Gastrocnemius medialis (tissue), 4 donors: ENCODE measurements at regions not wholly inside any gene's neighbourhood (a gene's known extent, or its start where the extent isn't known, plus 50 kb on each side); places are given as distances from the start of the nearest gene placed in this dataset.
"Not testable (repeated sequence)": the region's sequence is repeated elsewhere in the genome, so short reads cannot be mapped to it uniquely, and the experiment has no call there.

Source experiments
- ATAC-seq, 2 donors: fragments of 150-250 bp; one replicate each; pipeline ENCODE4 v1.9.1; 2016
- DNase-seq, 2 donors: peaks; one replicate each; pipeline ENCODE4 v3.0.0-alpha.2; 2019
- H3K27ac ChIP-seq, 4 donors: fragments of 200-600 bp; sonication (generic); 1 replicate in 1 of 4; 2 replicates in 3 of 4; pipeline ENCODE4 v1.5.1; 2016 to 2018; ENCODE audit warnings: mild to moderate bottlenecking in 2 of 4, moderate library complexity in 1 of 4
- H3K27me3 ChIP-seq, 3 donors: fragments of 200-600 bp; sonication (generic) in 2 of 3; 1 replicate in 1 of 3; 2 replicates in 2 of 3; pipeline versions ENCODE4 v1.5.1 to v1.6.0; 2016 to 2019; ENCODE audit warnings: mild to moderate bottlenecking in 1 of 3, moderate library complexity in 1 of 3
- H3K36me3 ChIP-seq, 2 donors: fragments of 200-600 bp; sonication (generic) in 1 of 2; one replicate each; pipeline ENCODE4 v1.5.1; 2017 to 2018
- H3K4me1 ChIP-seq, 2 donors: fragments of 200-600 bp; sonication (generic) in 1 of 2; one replicate each; pipeline ENCODE4 v1.5.1; 2016 to 2017; ENCODE audit warnings: mild to moderate bottlenecking in 2 of 2
- H3K4me3 ChIP-seq, 4 donors: fragments of 200-600 bp; sonication (generic) in 3 of 4; 1 replicate in 1 of 4; 2 replicates in 3 of 4; pipeline ENCODE4 v1.5.1; 2016 to 2019; ENCODE audit warnings: mild to moderate bottlenecking in 2 of 4
- H3K9me3 ChIP-seq, 3 donors: fragments of 200-600 bp; sonication (generic) in 2 of 3; 1 replicate in 1 of 3; 2 replicates in 2 of 3; pipeline ENCODE4 v1.5.1; 2016 to 2019
- CTCF ChIP-seq, 5 experiments: fragments of 450-650 bp in 3 of 5; fragments of 200-600 bp in 2 of 5; sonication (generic) in 2 of 5; IDR thresholded peaks in 4 of 5; conservative IDR thresholded peaks in 1 of 5; 1 replicate in 4 of 5; 2 replicates in 1 of 5; pipeline ENCODE4 v1.5.1; 2016 to 2019; ENCODE audit warnings: antibody characterized with exemption in 5 of 5, mild to moderate bottlenecking in 3 of 5, moderate library complexity in 3 of 5
- POLR2A ChIP-seq, 2 donors: fragments of 450-650 bp; IDR thresholded peaks; one replicate each; pipeline ENCODE4 v1.6.1; 2017; ENCODE audit warnings: antibody characterized with exemption in 2 of 2, mild to moderate bottlenecking in 2 of 2, moderate library complexity in 2 of 2
- in situ Hi-C, 4 donors: fragments of 200-750 bp; cut with MboI; loops; one replicate each; pipeline versions ENCODE4 v1.15.0 to v1.8.0; 2017; ENCODE audit warnings: low sequenced_read_pairs in 4 of 4
- intact Hi-C: fragments of 100-400 bp; cut with DNase I; formaldehyde crosslinking; loops from one replicate; pipeline ENCODE4 v1.15.1; 2023; ENCODE audit warnings: low total_unique reads

DNA sequence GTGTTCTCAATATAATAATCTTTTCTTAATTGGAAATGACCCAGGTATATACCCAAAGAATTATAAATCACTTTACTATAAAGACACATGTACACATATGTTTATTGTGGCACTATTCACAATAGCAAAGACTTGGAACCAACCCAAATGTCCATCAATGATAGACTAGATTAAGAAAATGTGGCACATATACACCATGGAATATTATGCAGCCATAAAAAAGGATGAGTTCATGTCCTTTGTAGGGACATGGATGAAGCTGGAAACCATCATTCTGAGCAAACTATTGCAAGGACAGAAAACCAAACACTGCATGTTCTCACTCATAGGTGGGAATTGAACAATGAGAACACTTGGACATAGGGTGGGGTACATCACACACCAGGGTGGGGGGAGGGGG, 56.8 kb downstream of the SCGB2B2 start:
- H3K27ac ChIP-seq, H3K27me3 ChIP-seq, H3K4me1 ChIP-seq, intact Hi-C loops, in situ Hi-C loops, H3K4me3 ChIP-seq, ATAC-seq, DNase-seq, H3K9me3 ChIP-seq, H3K36me3 ChIP-seq: not testable (repeated sequence)

- ATAC-seq, result no peak
- in situ Hi-C loops (no loop called here), intact Hi-C loops (no loop called here)
- Histone ChIP-seq H3K9me3 (peaks cover 0 to 8% (median 0%) of the 10 kb centered on the region in 3 donors), H3K4me1 (no peaks in the 10 kb centered on the region), H3K36me3 (no peaks in the 10 kb centered on the region), H3K4me3 (no peak overlapping the region), H3K27me3 (no peaks in the 10 kb centered on the region), H3K27ac (no peak overlapping the region)
- no peak for DNase-seq
- TF ChIP-seq CTCF (IDR thresholded peaks at IDR 0.05 in 4 of 5, conservative IDR thresholded peaks at IDR 0.05 in 1 of 5) (no peak), POLR2A (IDR thresholded peaks at IDR 0.05) (no peak)
Observed at GRCh38 chr19:34618410-34618809, 58.5 kb downstream of the SCGB2B2 start.

GRCh38 chr19:34617996-34618395, 59.0 kb downstream of the SCGB2B2 start:
- in situ Hi-C loops, intact Hi-C loops: not testable (repeated sequence)

GRCh38 chr19:34603003-34603402, 74.0 kb downstream of the SCGB2B2 start:
- no peak for TF ChIP-seq POLR2A (IDR thresholded peaks at IDR 0.05)
- TF ChIP-seq CTCF (IDR thresholded peaks at IDR 0.05 in 4 of 5, conservative IDR thresholded peaks at IDR 0.05 in 1 of 5), result no peak
- H3K27ac ChIP-seq, result no peak overlapping the region
- intact Hi-C loops (no loop called here), in situ Hi-C loops (no loop called here)
- H3K36me3 ChIP-seq, result no peaks in the 10 kb centered on the region
- DNase-seq, result no peak
- ATAC-seq, result no peak
- no peak overlapping the region for H3K4me3 ChIP-seq
- H3K4me1 ChIP-seq, result no peaks in the 10 kb centered on the region
- peaks cover 0 to 3% (median 0%) of the 10 kb centered on the region in 3 donors for H3K9me3 ChIP-seq
- no peaks in the 10 kb centered on the region for H3K27me3 ChIP-seq

More at GRCh38 chr19:34617996-34618395, 59.0 kb downstream of the SCGB2B2 start:
- H3K27me3 ChIP-seq, H3K4me3 ChIP-seq, ATAC-seq, H3K27ac ChIP-seq, H3K9me3 ChIP-seq, H3K4me1 ChIP-seq, H3K36me3 ChIP-seq, DNase-seq: not testable (repeated sequence)

GRCh38 chr19:34601071-34601470, 75.9 kb downstream of the SCGB2B2 start:
- in situ Hi-C loops (no loop called here), intact Hi-C loops (no loop called here)
- Histone ChIP-seq H3K27ac (no peak overlapping the region), H3K4me1 (no peaks in the 10 kb centered on the region), H3K9me3 (peaks cover 0 to 3% (median 0%) of the 10 kb centered on the region in 3 donors), H3K27me3 (no peaks in the 10 kb centered on the region), H3K4me3 (no peak overlapping the region), H3K36me3 (no peaks in the 10 kb centered on the region)
- ATAC-seq, result no peak
- TF ChIP-seq CTCF (IDR thresholded peaks at IDR 0.05 in 4 of 5, conservative IDR thresholded peaks at IDR 0.05 in 1 of 5) (no peak), POLR2A (IDR thresholded peaks at IDR 0.05) (no peak)
- DNase-seq, result no peak

DNA sequence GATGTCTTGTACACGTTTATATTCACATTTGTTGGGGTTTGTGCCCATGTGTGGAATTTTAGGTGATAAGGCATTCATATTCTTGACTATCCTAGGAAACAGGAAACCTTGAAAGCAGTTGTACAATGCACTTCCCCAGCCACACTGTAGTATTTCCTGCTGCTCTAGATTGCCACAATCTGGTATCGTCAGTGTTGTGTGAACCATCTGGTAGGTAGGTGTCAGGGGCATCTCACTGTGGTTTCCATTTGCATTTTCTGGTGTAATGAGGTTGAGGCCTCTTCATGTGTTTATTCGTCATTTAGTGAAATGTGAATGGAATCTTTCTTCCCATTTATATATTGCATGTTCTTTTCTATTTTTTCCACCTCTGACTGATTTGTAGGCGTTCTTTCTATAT, 76.6 kb downstream of the SCGB2B2 start:
- H3K36me3 ChIP-seq, result no peaks in the 10 kb centered on the region
- intact Hi-C loops (no loop called here), in situ Hi-C loops (no loop called here)
- no peaks in the 10 kb centered on the region for H3K4me1 ChIP-seq
- no peaks in the 10 kb centered on the region for H3K27me3 ChIP-seq
- H3K27ac ChIP-seq, result no peak overlapping the region
- TF ChIP-seq CTCF (IDR thresholded peaks at IDR 0.05 in 4 of 5, conservative IDR thresholded peaks at IDR 0.05 in 1 of 5), result no peak
- no peak for TF ChIP-seq POLR2A (IDR thresholded peaks at IDR 0.05)
- peaks cover 0 to 3% (median 0%) of the 10 kb centered on the region in 3 donors for H3K9me3 ChIP-seq
- no peak overlapping the region for H3K4me3 ChIP-seq
- DNase-seq (no peak), ATAC-seq (no peak)
